K562 (cell line): ENCODE measurements at regions not wholly inside any gene's neighbourhood (a gene's known extent, or its start where the extent isn't known, plus 50 kb on each side); places are given as distances from the start of the nearest gene placed in this dataset.

ENCODE experiments used
- HDAC1 ChIP-seq, 2 experiments: fragments of 450-650 bp; IDR thresholded peaks; 2 replicates each; pipeline ENCODE4 v1.6.1; 2016 to 2017; ENCODE audit warnings: inconsistent platforms in 1 of 2, mild to moderate bottlenecking in 1 of 2, moderate library complexity in 1 of 2
- JUND ChIP-seq, 2 experiments: IDR thresholded peaks; 2 replicates in 1 of 2; 3 replicates in 1 of 2; pipeline ENCODE4 v1.6.1; 2011; ENCODE audit warnings: borderline replicate concordance in 2 of 2, low read depth in 2 of 2, low read length in 2 of 2, improper control_type of control experiment in 1 of 2, missing biosample characterization in 1 of 2, missing genetic modification characterization in 1 of 2, missing genetic modification reagents in 1 of 2
- KAT8 ChIP-seq: fragments of 450-650 bp; IDR thresholded peaks from 2 replicates; pipeline ENCODE4 v1.6.1; 2016; ENCODE audit warnings: low read depth, mild to moderate bottlenecking
- MAFG ChIP-seq: fragments of 450-650 bp; conservative IDR thresholded peaks from 2 replicates; pipeline ENCODE4 v1.6.1; 2016; ENCODE audit warnings: missing genetic modification characterization, missing compliant biosample characterization
- MTF1 ChIP-seq: fragments of 250-450 bp; sonication (Bioruptor Pico); IDR thresholded peaks from 2 replicates; pipeline ENCODE4 v1.9.0; 2021; ENCODE audit warnings: moderate library complexity, mild to moderate bottlenecking, inconsistent platforms, borderline replicate concordance
- NR2F6 ChIP-seq: fragments of 450-650 bp; formaldehyde crosslinking; IDR thresholded peaks from 2 replicates; pipeline ENCODE4 v1.4.0; 2020; ENCODE audit warnings: mild to moderate bottlenecking
- SRSF3 ChIP-seq: fragments of 200-400 bp; formaldehyde crosslinking; IDR thresholded peaks from 2 replicates; pipeline ENCODE4 v1.6.1; 2016; ENCODE audit warnings: mild to moderate bottlenecking, low read length, moderate library complexity; ENCODE audit not compliant: insufficient read depth
- TARDBP ChIP-seq: fragments of 450-650 bp; IDR thresholded peaks from 2 replicates; pipeline ENCODE4 v1.6.1; 2016
- XRCC4 ChIP-seq: IDR thresholded peaks from one replicate; pipeline ENCODE4 v1.6.1; 2011; ENCODE audit not compliant: insufficient read depth, insufficient read length; ENCODE audit errors: extremely low read depth
- ZBTB8A ChIP-seq: fragments of 450-650 bp; IDR thresholded peaks from 2 replicates; pipeline ENCODE4 v1.6.1; 2018; ENCODE audit warnings: mild to moderate bottlenecking, moderate library complexity; ENCODE audit not compliant: partially characterized antibody
- ZFX ChIP-seq: sonication (generic); formaldehyde crosslinking; IDR thresholded peaks from 2 replicates; pipeline ENCODE4 v1.8.0; 2022; ENCODE audit warnings: mild to moderate bottlenecking, missing genetic modification reagents, moderate library complexity
- ZNF41 ChIP-seq: fragments of 250-450 bp; sonication (Bioruptor Pico); conservative IDR thresholded peaks from 2 replicates; pipeline ENCODE4 v1.4.0; 2020; ENCODE audit warnings: mild to moderate bottlenecking
- ZNF436 ChIP-seq: fragments of 250-450, 450-650 bp; sonication (Bioruptor Pico); formaldehyde crosslinking; IDR thresholded peaks from 2 replicates; pipeline ENCODE4 v1.7.0; 2020; ENCODE audit warnings: mild to moderate bottlenecking
- ZNF707 ChIP-seq: fragments of 250-450 bp; sonication (Bioruptor Pico); conservative IDR thresholded peaks from 2 replicates; pipeline ENCODE4 v1.8.0; 2022; ENCODE audit warnings: inconsistent platforms, mild to moderate bottlenecking, moderate library complexity
- TF ChIP-seq, protein P1 (sequence below): sonication (generic); formaldehyde crosslinking; IDR thresholded peaks from 2 replicates; pipeline ENCODE4 v1.8.0; 2022; ENCODE audit warnings: mild to moderate bottlenecking, missing genetic modification reagents

DNA sequence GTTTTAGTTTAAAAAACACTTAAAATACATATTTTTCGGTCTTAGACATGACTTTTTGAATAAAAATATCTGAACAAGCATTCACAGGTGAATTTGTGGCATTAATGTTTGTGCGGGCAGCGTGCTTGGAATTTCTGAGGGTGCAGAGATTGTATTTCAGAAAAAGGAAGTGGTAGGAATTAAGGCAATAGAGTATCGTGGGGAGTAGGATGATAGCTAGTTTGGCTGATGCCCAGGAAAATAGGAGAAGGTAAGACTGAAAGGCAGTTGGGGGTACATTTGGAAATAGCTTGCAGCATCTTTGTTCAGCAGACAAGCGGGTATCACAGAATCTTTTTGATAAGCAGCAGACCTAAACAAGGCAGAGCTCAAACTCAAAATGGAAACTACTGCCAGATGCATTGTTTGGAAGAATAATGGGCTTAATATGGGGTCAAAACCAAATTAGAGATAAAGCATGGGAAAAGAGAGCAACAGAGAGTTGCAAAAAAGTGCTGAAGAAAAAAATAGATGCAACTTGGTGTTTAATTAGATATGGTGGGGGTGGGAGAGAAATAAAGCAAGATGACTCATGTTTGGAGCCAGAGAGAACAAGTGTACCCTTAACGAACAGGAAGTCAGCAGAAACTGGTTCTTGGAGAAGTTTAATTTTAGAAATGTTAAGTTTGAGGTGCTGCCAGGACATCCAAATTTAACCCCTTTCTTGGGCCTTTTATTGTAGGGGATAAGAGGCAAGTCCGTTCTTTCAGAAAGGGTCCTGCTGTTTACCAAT lies 85.7 kb upstream of the ARRDC3 start (continued):
- TF ChIP-seq MTF1 (CRISPR knock-in tag) (no peak), MAFG (tag) (no peak), ZNF41 (CRISPR knock-in tag) (no peak), ZFX (CRISPR knock-in tag) (no peak), NR2F6 (CRISPR knock-in tag) (no peak), KAT8 (no peak), XRCC4 (no peak), HDAC1 (IDR thresholded peaks at IDR 0.05) (no peak), ZNF436 (no peak), JUND (IDR thresholded peaks at IDR 0.05; ENCODE audit: borderline replicate concordance, low read depth, low read length) (peak; percentile 38; the same call in 1 of the 2 replicates), JUND (tag; IDR thresholded peaks at IDR 0.05; ENCODE audit: borderline replicate concordance, low read depth, low read length) (no peak), TARDBP (no peak), SRSF3 (no peak), ZNF707 (CRISPR knock-in tag) (no peak), ZBTB8A (no peak)
- TF ChIP-seq, protein P1, sequence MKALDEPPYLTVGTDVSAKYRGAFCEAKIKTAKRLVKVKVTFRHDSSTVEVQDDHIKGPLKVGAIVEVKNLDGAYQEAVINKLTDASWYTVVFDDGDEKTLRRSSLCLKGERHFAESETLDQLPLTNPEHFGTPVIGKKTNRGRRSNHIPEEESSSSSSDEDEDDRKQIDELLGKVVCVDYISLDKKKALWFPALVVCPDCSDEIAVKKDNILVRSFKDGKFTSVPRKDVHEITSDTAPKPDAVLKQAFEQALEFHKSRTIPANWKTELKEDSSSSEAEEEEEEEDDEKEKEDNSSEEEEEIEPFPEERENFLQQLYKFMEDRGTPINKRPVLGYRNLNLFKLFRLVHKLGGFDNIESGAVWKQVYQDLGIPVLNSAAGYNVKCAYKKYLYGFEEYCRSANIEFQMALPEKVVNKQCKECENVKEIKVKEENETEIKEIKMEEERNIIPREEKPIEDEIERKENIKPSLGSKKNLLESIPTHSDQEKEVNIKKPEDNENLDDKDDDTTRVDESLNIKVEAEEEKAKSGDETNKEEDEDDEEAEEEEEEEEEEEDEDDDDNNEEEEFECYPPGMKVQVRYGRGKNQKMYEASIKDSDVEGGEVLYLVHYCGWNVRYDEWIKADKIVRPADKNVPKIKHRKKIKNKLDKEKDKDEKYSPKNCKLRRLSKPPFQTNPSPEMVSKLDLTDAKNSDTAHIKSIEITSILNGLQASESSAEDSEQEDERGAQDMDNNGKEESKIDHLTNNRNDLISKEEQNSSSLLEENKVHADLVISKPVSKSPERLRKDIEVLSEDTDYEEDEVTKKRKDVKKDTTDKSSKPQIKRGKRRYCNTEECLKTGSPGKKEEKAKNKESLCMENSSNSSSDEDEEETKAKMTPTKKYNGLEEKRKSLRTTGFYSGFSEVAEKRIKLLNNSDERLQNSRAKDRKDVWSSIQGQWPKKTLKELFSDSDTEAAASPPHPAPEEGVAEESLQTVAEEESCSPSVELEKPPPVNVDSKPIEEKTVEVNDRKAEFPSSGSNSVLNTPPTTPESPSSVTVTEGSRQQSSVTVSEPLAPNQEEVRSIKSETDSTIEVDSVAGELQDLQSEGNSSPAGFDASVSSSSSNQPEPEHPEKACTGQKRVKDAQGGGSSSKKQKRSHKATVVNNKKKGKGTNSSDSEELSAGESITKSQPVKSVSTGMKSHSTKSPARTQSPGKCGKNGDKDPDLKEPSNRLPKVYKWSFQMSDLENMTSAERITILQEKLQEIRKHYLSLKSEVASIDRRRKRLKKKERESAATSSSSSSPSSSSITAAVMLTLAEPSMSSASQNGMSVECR (CRISPR knock-in tag), result no peak
